GM21526 (cell line): ENCODE measurements at regions not wholly inside any gene's neighbourhood (a gene's known extent, or its start where the extent isn't known, plus 50 kb on each side); places are given as distances from the start of the nearest gene placed in this dataset.

Experiments
- ATAC-seq: cut with Tn5 transposase; IDR thresholded peaks from one replicate; pipeline ENCODE4 v1.9.1; 2021; ENCODE audit warnings: moderate library complexity; ENCODE audit not compliant: unreplicated experiment, low FRiP score

DNA sequence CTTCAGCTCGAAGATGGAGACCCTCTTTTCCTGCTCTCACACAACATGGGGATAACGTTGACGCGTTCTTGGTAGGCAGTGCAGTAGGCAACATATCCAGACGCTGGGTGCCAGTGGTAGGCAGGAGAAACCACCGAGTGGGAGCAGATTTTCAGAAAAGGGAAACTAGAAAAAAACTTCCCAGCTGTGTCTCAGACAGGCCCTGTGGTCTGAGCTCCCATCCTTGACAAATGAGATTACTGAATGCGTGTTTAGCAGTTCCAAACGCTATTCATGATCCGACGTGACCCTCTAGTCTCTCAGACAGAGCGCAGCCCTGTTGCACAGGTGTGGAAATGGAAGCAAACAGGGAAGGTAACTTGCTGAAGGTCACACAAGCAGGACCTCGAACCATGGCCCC lies 83.9 kb upstream of the DUSP22 start:
- ATAC-seq, result no peak

DNA sequence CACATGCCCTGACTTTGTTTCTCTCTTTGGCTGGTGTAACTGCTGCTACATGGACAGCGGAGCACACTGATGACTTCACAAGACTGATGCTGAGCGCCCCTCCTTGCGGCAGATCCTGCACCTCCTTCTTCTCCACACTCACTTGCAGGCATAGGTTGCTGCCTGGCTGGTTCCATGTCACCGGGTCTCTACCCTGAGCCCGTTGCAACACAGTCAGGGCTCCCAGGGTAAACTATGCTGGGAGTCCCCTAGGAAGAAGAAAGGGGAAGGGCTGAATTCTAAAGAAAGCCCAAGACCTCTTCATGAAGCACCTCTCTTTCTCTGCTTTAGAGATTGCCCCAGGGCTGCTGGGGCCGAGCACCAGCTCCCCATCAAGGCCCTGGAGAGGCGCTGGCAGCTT lies 83.3 kb upstream of the DUSP22 start:
- no peak for ATAC-seq

DNA sequence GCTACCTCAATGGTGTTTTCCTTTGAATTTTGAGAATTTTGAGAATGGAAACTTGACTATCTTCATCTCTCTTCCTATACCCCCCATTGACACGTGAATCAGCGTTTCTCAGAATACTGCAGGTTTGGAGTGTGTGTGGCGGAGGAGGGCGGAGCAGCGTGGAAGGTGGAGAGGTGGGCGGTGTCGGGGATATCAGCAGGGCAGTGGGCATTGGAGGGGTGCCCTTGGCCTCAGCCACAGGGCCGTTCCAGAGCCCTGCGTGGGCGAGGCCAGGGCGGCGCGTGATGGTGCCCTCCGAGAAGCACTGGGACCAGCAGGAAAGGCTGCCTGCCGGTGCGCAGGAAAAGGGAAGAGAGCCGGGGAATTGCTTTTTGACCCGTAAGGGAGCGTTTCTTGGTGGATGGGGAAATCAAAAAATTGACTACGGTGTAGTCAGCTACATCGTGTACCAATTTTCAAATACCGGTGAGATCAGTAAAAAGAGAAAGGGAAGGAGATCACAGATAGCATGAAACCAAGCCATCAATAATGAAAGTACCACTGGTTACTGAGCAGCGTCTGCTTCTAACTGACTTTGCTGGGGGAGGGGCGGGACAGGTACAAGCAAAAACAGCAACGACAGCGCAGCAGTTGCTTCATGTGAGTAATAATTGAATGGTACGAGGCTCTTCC lies 82.7 kb upstream of the DUSP22 start:
- peak; percentile 78 for ATAC-seq

DNA sequence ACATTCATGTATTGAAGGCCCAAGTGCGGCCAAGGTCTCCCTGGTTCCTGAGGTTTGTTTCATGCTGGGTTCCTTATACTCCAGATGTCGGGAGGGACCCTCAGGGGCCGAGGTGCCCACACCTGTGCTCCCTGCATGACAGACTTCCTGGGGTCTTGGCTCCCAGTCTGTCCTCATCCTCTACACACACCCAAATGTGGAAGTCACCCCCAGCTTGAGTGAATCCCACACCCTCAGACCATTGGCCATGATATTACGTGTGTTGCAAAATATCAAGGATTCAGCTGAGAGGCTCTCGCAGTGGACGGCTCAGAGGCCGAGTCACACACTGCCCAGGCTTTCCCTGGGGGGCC lies 82.2 kb upstream of the DUSP22 start:
- ATAC-seq, result no peak

DNA sequence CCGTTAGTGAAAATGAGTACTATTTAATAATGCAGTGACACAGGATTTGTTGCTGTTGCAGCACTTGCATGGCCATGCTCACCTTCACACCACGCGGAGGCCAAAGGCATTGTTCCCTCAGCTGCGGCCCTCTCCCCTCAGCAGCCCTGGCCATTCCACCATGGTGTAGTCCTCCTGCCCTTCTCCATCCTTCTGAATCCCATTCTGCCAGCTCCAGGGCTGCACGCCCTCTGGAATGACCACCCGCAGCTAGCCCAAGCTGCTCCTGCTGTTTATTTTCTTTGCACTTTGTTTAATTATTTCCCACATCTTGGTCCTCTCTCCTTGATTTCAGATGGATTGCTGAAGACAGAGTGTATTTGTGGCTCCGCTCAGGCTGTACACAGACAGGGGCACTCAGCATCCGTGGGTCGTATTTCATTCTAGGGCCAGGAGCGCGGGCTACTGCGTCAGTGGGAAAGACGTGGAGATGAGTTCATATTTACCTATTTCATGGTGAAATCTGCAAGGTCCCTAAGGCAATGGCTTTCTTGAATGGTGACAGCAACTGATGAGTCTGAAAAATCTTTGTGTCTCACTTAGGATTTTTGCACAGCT lies 81.4 kb upstream of the DUSP22 start:
- ATAC-seq, result no peak

DNA sequence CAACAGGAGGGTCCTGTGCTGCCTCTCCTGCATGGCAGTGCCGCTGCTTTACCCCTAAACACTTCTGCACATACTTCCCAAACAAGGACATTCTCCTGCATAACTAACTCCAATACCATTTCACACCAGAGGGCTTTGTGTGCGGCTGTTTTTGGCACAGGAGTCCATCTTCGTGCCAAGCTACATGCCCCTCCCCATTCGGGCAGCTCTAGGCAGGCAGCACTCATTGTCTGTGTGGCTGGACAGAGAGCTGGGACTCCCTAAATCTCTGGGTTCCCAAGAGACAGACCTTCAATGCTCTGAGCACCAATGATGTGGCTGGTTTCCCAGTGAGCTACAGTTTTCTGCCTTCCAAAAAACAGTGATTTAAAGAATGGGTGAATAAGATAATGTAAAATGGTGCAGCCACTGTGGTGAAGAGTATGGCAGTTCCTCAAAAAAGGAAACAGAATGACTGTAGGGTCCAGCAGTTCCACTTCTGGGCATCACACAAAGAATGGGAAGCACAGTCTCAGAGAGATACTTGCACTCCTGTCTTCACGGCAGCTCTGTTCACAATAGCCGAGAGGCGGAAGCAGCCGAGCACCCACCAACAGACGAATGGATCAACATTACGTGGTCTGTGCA lies 80.3 kb upstream of the DUSP22 start:
- ATAC-seq, result no peak

DNA sequence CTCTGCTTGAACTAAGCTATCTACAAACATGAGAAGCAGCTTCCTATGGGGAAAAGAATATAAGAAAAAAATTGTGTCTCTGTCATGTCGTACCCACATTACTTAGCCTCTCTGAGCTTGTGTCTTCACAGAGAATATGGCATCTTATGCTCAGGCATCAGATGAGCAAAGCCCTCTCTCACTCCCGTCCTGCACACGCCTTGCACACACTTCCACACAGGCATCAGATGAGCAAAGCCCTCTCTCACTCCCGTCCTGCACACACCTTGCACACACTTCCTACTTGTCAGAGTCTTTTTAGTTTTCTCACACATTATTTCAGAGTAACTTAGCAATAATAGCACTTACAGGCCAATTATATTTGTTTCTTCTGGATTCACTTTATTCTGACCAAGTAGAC lies 79.0 kb upstream of the DUSP22 start:
- ATAC-seq, result no peak

DNA sequence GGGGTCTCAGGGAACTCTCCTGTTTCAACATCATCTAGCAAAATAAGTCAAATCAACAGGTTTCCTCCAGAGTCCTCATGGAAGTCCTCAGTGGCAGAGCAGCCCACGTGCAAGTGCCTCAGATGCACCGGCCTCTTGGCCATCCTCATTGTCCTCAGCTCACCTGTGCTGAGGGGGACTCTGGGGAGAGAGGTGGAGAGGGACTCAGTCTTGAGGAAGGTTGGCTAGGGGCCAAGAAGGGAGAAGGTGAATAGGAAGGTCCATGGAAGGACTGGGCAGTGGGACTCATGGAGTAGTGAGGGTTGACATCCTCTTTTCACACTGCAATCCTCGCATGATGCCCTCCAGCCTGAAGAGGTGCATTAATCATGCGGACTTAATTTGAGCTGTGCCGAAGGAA lies 77.9 kb upstream of the DUSP22 start:
- ATAC-seq, result no peak

DNA sequence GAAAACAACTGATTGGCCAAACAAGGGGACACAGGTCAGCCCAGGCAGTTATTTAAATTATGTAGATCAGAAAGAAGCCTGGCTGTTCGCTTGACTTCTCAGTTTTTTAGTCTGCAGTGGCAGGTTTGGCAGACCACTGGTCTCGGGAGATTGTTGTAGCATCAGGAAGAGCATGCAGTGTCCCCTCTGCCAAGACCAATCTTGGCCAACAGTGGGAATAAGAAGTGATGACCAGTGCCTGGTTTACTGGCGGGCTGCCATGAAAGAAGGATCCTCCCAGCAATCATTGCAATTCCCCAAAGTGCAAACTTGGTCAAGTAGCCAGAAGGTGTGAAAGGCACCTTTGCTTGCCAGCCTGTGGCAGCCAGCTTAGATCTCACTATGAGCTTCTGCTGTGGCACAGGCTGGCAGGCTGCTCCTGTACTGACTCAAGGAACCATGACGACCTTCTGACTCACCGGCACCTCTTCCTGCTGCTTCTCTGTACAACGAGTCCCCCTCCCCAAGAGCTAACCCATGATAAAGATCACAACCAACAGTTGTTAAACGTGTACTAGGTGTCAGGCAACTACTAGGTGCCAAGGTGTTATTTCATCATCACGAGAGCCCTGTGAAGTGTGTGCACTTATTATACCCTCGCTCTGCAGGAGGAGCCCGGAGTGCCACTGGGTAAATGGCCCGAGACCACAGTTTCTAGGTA lies 76.8 kb upstream of the DUSP22 start:
- ATAC-seq, result no peak

DNA sequence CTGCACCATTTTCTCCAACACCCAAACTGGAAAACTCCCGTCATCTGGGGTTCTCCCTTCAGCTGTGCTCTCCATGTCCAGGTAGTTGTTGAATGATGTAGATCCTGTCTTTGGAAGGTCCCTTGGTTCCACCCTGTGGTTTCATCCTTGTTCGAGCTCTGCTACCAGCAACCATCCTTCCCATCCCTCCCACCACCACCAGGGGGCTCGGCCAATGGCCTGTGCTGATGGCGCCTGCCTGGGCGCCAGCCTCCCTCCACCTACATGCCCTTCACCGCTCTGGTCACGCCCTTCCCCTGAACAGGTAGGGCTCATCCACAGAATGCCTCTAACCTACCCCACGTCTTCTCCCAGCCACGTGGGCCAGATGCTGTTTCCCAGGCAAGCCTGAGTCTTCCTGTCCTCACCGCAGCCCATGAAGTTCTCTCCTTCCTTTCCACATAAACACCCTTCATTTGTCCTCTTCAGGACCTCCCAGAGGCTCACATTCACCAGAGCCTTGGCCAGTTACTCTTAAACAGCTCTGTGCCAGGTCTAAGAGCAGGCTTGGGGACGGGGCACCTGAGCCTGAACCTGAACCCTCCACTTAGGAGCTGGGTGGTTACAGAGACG lies 75.1 kb upstream of the DUSP22 start:
- ATAC-seq, result no peak

DNA sequence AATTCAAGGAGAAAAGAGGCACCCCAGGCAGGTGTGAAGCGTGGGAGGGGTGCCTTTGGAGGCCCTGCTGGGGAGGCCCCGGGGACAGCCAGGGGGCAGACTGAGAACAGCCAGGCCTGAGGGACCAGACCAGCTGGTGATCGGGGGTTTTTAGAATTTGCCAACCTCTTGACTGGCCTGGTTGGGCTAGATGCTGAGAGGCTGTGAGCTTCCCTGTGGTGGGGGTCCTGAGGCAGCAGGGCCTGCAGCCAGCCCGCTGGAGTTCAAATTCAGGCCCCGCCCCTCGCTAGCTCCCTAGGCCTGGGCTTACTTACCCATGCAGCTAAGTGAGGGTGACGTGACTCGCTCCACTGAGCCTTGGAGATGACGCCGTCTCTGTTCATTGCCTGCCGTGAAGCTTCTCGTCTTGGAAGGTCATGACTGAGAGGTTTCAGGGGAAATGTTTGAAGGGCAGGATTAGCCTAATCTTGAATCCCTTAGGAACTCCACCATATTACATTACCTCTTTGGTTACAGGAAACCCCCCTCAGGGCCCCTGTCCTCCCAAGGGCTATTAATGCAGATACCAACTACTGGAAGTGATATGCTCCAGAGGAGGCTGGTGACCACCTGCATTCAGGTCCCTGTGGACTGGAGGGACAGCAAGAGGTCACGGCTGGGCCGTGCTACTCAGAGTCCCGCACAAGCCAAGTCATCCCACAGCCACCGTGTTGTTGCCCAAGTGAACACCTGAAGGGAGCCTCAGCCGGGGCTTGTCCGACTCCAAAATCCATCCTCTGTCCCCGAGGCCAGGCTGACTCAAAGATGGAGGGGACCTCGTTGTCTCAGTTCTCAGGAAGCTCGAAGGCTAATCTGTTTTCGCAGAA lies 73.9 kb upstream of the DUSP22 start:
- ATAC-seq, result no peak

DNA sequence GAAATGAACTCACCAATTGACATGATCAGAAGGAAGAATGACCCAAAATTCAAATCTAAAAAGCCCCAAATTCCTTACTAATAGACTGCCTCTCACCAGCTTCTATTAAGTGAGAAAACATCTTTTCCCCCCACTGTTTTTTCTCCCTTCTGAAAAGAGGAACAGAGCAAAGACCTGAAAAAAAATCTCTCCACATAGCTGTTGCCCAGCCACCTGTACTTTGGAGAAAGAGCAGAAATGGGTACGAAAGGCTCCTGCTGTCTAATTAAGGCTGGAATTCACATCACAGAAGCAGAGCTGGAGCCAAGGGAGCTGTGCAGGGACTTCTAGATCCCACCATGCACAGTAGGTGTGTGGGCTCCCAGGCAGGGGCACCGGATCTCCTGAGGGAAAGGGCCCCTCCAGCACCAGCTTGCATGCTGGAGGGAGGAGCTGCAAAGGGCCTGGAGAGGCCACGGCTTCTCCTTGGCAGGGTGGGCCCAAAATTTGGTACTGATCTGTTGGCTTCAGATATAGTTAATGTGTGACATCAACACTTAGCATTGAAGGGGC lies 73.2 kb upstream of the DUSP22 start:
- ATAC-seq, result no peak

DNA sequence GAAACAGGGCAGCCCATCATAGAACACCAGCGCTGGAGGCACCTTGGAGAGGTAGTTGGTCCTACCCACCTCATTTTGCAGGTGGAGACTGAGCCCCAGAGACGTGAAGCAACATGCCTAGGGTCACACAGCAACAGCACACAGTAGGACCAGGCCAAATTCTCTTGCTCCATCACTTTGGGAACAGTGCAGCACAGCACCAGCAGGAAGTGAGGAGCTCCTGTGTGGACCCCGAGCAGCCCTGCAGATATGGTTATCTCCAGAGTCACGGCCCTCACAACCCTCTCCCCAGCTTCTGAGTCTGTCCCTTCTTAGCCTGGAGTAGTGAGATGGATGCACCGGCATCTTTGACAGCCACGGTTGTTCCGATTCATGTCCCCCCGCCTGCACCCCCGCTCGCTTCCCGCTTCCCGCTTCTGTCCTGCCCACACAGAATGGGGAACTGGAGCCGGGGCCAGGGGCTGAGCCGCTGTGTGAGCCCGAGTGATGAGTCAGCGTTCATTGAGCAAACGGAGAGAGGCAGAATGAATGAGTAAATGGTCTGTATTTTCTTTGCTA lies 72.6 kb upstream of the DUSP22 start:
- no peak for ATAC-seq

DNA sequence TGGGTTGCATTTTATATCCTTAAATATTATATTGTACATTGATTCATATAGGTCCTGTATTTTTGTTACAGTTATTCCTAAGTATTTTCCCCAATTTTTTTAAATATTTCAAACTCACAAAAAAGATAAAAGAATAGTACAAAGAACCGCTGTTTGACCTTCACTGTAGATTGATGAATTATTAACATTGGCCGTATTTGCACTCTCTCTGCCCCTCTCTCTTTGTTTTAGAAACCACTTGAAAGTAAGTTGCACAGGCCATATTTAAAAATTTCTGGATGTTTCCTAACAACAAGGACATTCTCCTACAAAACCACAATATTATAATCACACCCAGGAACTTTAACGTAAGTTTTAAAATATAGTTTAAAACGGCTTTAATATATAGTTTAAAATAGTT lies 72.0 kb upstream of the DUSP22 start:
- ATAC-seq, result no peak

DNA sequence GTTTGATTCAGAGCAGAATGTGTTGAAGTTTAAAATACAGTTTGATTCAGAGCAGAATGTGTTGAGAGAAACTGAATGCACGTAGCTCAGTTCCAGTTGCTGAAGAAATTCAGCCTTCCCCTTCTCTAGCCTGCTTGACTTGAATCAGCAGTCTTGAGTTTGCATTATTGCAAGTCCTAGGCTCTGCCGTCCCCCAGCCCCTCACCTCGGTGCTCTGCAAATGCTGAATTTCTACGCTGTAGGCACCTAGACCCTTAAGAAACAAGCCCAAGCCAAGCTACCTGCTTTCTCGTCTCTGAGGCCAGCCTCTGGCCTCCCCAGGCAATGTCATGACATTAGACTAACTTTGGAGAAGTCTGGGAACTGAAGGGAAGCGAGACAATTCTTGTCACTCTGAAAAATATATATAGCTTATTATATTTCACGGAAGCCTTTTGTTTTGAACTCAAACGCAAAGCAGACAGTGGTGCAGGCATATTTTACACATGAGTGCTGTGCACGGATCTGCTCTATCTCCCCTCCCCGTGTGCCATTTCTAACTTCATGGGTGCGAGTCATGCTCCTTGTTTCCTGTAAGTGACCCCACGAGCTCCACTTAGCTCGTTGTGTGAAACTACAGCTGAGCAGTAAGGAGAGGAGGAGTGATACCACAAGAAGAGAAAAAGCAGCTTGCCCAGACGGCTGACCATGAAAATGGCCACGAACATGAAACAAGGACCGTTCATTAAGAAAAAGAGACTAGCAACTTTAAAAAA lies 71.4 kb upstream of the DUSP22 start:
- ATAC-seq, result no peak

DNA sequence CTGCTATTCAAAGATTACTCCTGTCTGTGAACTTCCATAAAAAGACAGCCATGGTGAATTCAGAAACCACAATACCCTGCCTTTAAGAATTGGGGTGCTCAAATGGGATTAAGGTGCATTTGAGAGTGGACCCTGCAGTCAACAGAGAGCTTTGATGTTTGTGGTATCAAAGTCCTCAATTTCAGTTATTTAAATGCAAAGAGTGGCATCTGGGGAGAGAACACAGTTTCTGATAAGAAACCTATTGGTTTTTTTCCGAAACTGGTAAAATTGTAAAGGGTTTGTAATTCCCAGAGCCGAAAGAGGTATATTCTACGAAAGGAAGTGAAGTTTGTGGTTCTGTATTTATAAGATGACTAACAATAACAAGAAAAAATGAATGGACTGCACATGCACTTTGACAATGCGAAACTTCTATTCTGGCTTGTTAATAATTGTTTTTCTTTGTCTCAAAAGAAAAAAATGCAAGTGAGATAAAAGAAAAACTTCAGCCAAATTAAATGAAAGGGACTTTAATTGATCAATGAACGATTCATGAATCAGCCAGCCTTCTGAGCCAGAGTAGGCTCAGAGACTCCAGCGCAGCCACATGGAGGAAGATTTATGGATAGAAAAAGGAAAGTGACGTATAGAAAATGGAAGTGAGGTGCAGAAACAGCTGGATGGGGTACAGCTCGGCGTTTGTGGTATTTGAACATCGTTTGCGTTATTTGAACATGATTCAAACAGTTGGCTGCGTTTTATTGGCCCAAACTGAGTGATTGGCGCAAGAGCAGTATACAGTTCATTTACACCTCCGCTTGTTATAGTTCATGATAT lies 70.5 kb upstream of the DUSP22 start:
- no peak for ATAC-seq

DNA sequence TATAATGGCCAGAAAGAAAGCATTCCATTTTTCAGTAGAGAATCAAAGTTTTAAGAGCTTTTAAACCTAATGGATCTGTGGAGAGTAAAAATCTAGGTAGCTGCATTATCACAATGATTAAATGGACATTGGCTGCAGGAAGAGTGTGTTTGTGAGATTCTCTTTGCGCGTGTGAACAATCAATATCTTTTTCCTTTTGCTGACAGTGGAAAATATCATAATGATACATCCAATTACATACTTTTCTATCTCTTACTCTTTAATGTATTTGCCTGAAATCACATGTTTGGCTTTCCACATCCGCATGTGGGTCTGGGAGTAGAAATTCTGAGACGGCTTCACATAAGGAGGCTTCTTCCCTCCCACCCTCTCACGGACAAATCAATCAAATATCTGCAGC lies 69.8 kb upstream of the DUSP22 start:
- ATAC-seq, result no peak

DNA sequence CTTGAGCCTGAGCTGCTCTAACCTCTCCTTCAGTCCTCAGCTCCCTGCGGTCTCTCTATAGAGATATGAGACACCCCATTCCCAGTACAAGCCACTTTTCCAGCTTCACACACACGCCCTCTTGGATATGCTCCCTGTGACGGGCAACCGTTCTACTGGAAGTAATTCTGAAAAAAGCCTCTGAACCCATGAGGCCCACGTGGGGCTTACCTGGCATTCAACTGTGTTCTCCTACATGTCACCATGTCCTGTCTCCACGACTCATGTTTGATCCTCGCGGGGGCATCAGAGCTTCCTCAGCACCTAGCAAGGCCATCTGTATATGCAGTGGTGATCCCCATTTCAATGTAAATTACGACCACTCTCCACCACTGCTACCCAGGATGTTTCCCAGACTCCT lies 69.2 kb upstream of the DUSP22 start:
- no peak for ATAC-seq
